Fibroblast of gingiva (primary cell): ENCODE measurements at regions not wholly inside any gene's neighbourhood (a gene's known extent, or its start where the extent isn't known, plus 50 kb on each side); places are given as distances from the start of the nearest gene placed in this dataset.

Experiments
- DNase-seq: peaks from one replicate; pipeline ENCODE4 v3.0.0-alpha.2; 2011; ENCODE audit warnings: low read depth

DNA sequence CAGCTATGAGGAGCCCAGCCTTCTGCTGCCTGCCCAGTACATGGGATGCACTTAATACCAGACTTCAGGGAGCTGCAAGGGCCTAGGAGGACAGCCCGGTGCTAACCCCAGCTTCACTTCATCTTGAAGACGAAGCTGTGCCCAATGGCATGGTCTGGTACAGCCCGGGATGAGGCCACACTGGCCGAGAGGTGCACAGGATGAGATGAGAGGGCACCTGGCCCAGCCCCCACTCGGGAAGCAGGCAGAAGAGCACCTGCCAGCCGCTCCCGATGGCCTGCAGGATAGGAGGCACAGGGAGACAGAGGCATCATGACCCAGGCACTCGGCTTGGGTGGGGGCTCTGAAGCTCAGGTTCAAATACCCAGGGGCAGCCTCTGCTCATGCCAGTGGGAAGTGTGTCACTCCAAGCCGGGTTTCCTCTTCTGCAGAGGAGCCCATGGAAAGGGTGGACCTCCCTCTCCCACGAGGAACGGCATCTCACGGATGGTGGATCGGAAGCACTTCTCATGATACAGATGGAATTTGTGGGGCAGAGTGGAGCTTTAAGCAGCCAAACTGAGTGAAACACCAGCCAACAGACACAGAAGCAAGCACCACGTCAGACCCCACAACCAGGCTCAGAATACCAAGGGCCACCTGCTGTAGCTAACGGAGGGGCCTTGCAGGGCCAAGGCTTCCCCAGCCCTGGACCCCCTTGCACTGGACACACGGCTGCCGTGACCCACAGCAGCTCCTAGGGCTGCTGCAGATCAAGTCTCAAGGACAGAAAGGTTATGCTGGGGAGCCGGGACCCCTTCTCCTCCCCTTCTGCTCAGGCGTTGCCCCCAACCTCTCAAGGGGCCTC lies 875.2 kb downstream of the BRD1 start:
- no peak for DNase-seq

DNA sequence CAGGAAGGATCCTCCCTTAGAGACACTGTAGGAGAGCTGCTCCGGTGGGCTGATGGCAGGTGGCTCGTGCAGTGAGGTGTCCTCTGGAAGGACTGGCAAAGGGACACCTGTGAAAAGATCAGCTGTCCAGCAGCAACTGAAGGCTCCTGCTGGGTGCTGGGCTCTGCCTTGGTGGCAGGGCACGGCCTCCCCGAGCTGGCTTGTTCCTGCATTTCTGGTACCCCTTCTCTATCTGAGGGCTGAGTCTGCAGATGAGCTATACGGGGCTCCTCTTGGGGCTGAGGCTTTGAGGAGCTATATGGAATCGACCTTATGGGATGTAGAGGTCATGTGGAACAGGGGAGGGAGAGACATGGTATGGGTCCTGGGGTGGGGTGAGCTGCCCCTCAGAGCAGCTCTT lies 875.8 kb downstream of the BRD1 start:
- DNase-seq, result no peak

DNA sequence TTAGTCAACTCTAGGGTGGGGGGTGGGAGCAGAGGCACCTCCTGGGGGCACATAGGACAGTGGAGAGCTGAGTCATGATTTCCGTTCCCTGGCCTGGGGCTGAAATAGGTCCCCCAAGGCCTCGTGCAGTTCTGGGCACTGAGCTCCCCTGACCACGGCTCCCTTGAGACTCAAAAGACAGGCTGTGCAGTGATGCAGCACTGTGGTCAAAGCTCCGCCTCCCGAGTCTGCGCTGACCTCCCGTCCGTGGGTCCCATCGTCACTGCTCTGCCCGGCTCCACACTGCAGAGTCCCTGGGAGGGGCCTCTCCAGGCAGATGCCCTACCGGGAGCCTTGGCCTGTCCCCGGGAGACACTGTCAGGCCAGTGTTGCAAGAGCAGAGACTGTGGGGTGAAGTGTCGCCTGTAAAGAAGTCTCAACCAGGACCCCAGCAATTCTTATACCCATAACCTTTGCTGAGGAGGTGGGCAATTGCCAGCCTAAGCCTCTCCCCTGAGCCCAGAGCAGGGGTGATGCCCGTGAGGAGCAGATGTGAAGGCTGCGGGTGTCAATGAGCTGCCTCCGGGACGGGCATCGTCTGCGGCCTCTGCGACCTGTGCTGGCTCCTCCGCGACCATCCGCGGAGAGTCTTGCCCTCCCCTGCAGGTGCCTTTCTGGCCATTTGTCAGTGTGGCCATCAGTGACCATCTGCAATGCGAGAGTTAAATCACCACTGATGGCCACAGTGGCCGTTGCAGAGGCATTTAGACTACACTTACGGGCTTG lies 877.3 kb downstream of the BRD1 start:
- no peak for DNase-seq

DNA sequence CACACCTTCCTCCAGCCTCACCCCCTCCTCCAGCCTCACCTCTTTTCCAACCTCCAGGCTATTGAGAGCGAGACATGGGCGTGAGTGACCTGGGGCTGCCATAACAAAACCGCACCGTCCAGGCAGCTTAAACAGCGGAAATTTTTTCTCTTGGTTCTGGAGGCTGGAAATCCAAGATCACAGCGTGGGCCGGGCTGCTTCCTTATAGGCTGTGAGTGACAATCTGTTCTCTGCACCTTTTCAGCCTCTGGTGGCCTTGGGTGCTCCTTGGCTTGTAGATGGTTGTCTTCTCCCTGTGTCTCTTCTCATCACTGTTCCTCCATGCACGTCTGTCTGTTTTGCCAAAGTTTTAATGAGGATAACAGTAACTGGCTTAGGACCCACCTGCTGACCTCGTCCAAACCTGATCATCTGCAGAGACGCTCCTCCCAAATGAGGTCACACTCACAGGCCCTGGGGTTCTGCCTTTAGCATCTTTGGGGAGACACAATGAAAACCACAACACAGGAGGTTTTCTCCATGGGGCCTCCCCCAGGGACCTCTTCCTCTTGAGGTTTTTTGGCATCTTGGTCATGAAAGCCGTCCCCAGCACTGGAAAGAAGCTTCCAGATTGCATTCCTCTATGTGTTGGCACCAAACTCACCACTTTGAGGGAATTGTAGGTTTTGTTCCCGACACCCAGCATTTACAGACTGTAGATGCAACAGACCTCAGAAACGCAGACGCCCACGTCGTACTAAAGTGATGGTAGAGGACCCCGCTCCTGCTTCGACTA lies 878.1 kb downstream of the BRD1 start:
- no peak for DNase-seq

DNA sequence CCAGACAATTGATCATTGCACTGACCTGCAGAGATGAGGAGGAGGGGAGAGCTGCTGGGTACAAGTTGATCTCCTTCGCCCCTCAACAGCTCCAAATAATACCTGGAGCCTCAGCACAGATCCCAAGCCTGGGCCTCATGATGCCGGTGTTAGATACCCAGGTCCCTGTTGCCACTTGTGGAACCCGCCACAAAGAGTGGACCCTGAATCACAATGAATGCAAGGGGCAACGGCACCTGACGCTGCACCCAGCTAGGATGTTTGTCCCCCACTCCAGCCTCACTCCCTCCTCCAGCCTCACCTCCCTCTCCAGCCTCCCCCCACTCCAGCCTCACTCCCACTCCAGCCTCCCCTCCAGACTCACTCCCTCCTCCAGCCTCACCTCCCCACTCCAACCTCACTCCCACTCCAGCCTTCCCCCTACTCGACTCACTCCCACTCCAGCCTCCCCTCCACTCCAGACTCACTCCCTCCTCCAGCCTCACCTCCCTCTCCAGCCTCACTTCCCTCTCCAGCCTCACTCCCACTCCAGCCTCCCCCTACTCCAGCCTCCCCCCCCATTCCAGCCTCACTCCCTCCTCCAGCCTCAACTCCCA lies 879.0 kb downstream of the BRD1 start:
- no peak for DNase-seq

DNA sequence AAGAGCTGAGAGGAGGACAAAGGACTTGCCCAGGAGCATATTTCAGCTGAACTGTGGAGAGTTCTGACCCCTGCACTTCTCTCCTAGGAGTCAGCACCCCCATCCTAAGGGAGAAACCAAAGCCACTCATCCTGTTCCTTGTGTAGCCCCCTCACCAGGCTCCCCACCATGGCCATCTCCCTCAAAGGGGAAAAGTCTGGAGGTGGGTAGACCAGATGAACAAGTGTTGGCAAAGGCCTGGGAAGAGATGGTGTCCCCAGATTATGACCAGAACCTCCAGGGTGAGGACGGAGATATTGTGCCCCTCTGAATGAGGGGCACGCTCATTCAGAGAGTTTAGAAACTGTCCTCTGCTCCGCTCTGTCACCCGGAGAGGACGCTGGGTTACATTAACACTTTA lies 880.0 kb downstream of the BRD1 start:
- no peak for DNase-seq

DNA sequence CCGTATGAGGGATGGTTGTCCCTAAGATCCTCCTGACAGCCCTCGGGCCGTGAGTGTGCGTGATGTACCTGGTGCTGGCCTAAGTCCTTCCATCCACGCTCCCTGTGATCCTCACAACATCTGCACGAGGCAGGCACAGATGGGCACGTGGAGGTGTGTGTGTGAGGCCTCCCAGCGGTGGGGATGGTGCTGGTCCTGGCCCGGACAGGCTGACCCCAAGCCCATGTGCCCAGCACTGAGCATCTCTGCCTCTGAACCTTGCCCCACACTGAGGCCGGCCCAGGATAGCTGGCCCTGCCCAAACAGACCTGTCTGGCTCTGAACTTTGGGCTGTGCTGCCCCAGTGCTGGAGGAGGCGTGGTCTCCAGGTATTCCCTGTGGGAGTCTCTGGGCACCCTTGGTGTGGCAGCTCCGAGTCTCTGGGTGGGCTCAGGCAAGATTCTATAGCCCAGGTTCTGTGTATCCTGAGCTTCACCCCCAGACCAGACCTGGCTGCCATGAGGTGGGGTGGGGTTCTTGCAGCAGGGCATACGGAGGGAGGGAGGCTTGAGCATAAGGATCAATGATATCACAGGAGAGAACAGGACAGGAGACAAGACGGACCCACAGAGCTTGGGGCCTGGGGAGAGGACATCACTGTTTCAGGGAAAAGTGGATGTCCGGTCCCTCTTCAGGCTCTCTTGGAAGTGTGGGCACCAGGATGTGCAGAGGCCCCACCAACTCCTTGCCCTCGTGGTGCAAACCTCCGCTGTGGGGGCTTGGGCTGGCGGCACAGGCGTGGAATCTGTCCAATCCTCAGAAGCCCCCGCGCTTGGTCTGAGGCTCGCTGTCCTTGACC lies 881.8 kb downstream of the BRD1 start:
- DNase-seq, result no peak

DNA sequence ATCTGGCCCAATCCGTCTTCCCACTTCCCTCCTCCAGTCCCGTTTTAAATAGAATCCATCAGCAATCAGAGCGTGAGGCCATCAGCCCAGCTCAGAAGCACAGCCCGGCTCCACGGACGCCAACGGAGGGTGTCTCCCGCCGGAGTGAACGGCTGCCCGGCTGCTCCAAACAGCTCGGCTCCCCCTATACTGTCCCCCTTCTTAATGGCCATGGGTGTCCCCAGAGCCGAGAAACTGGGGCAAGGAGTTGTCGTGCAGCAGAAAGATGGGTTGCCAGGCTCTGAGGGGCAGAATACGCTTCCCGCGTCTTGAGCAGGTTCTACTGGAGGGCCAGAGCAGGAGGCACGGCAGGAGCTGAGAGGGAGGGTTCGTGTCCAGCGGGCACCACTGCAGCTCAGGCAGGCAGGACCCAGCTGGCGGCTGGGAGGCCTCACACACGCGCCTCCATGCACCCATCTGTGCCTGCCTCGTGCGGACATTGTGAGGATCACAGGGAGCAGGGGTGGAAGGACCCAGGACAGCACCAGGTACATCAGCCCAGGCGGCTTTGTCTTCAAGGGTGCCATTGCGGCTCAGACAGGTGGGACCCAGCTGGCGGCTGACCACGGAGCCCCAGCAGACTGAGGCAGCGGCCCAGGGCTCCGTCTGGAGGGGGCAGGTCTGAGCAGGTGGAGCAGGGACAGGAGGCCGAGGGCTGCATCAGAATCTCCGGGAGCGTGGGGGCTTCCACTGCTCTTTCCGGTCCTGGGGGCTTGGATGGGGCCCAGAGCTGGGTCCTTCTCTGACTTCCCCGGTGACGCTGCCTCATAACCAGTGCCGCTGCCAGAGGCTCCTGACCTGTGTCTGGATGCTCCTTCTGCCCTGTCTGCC lies 882.7 kb downstream of the BRD1 start:
- DNase-seq, result no peak

DNA sequence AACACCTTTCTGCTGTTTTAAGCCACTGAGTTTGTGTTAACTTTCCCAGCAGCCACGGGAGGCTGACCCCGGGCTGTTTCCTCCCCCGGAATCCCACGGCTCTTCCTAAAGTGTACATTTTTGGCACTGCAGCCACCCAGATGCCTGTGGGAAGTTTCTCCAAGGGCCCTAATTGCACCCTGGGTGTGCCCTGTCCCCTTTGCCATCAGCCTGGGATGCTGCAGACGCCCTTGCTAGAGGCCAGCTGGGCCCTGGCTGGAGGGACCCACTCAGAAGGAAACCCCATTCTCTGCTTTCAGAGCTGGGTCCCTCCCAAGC lies 883.3 kb downstream of the BRD1 start:
- DNase-seq, result no peak

DNA sequence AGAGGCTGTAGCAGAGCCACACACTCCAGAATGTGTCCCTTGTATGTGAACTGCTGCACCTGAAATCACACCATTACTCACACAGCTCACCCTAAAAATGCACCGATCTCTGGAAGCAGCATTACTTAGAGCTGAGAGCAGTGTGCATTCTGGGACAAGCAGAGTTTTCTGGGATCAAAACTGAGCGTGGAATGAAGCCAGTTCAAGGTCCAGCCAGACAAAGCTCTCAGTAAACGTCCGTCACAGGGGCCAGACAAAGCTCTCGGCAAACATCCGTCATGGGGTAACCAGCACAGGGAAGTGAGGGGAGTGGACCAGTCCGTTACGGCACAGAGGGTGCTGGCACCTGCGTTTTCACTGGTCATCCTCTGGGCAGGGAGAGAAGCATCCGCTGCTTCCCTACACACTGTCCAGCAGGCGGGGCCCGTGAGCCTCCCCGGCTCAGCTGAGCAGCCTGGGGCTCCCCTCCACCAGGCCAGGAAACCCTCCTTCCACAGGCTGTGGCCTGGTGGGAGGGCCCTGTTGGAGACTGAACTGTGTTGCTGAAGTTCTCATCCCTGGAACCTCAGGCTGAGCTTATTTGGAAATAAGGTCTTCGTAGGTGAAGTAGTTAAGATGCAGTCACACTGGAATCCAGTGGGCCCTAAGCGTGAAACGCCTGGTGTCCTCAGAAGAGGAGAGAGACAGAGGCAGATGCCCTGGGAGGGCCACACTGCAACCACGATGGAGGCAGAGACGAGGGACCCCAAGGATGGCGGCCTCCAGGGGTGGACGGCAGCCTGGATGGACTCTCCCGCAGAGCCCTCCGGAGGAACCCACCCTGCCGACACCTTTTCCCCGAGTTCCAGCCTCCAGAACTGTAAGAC lies 883.9 kb downstream of the BRD1 start:
- no peak for DNase-seq

DNA sequence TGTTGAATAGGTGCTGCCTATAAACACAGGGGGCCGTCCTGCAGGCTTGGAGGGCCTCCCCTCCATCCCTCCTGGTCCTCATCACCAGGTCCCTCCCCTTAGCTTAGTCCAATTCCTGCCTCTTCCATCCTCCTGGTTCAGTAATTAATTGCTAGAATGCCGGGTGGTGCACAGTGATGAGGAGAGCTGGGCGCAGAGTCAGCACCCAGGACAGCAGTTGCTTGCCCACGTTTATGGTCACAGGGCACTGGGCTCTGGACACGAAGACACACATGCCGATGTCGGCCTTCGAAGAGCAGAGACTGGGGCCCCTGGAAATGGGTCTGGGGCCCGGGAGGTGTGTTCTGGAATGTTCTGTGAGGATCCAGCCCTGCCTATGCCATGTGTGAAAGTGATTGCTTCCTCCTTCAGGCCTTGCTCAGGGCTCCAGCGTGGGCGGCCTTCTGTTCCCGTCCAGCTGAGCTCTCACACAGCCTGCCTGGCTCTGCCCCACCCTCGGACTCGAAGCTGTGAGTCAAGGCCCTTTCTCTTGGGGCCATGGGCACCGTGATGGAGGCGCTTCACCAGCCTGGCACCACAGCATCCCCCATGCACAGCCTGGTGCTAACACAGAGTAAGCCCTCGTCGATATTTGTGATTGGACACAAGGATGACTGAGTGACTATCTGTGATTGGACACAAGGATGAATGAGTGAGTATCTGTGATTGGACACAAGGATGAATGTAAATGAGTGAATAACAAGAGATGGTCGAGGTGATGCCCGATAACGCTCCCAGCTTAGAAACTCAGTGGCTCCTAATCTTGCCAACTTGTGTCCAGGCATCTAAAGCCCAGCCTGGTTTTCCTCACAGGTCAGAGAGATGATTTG lies 884.7 kb downstream of the BRD1 start:
- DNase-seq, result no peak

DNA sequence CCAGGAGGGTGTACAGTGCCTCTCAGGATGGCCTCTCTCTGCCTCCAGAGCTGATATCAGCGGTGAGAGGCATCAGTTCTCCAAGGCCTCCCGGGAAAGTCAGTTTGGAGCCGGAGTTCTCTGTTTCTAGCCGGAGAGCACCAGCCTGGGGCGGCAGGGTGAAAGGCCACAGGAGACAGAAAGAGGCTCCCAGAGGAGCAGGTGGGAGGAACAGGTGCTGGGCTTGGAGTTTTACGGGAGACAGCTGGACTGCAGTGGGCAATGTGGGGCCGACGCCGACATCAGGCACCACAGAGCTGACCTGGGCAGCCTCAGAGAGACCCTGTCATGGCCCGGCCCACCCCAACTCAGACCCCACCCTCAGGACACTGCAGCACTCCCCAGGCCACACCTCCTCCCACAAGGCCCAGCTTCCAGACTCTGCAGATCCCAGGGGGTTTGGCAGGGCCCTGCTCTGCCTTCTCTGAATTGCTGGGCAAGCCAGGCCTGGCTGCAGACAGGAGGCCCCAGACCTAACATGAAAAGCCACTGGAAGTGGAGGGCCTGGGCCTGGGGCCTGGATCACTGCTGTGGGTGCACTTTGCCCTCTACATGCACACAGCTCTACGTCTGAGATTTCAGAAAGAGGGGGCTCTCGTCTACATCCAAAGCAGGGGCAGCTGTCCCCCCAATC lies 885.6 kb downstream of the BRD1 start:
- DNase-seq, result no peak

DNA sequence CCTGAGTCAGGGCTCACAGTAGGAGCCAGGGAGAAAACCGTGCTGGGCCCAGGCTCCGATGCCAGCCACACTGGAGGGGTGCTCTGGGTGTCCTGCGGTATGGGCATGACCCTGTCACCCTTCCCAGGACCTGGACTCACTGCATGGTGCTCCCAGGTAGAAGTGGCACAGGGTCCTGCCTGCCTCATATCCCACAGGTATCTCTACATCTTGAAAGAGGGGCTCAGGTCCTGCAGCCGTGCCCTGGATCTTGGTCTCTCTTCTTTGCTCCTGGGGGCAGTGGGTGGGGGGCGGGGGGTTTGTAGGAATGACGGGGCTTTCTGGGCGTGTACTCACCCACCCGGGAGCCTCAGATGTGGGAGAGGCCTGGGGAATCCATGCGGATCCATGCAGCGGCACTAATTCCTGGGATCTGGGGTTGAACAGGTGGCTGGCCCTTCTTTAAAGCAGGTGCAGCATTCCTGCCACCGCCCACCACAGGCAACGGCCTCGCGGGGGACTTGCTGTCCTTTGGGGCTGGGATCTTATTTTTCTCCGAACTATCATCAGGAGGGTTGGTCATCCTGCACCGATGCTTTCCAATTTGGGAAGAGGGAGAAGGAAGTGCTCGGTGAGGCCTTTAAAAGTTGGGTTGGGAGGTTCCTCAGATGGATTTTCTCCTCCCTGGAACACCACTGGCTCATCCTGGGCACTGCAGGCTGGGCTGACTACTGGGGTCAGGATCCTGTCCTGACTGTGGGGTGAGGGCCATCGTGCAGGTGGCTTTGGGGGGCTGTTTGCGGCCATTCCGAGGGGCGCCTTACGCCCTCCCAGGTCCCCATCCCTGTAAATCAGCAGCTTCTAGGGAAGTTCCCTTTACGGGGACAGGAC lies 886.4 kb downstream of the BRD1 start:
- DNase-seq, result no peak

DNA sequence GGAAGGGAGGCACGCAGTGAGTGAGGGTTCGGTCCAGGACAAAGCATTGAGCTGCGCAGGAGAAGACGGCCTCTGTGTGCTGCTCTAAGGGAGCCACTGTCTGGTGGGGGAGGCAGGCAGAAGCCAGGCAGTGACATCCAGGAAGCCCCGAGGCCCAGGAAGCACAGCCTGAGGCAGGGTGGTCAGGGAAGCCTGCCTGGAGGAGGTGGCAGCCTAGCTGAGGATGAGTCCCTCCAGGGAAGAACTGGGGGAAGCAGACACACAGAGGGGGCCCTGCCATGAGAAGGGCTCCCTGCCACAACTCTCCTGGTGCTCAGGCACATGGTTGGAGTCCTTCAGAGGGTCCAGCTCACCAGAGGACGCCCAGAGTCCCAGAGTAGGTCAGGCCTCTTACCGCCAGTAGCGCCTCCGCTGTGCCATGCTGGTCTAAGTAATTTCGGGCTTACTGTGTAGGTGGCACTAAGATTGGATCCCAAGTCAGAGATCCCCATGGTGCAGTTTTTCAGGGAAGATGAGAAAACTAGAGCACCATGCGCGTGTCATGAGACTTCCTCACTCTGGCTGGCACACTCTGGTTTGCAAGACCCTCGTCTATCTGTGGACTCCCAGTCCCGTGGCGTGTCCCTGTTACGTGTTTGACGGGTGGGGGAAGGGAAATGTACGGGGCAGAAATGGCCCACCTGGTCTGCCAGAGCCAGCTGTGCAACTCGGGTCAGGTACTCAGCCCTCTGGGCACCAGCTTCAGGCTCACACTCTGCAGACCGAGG lies 887.2 kb downstream of the BRD1 start:
- no peak for DNase-seq

DNA sequence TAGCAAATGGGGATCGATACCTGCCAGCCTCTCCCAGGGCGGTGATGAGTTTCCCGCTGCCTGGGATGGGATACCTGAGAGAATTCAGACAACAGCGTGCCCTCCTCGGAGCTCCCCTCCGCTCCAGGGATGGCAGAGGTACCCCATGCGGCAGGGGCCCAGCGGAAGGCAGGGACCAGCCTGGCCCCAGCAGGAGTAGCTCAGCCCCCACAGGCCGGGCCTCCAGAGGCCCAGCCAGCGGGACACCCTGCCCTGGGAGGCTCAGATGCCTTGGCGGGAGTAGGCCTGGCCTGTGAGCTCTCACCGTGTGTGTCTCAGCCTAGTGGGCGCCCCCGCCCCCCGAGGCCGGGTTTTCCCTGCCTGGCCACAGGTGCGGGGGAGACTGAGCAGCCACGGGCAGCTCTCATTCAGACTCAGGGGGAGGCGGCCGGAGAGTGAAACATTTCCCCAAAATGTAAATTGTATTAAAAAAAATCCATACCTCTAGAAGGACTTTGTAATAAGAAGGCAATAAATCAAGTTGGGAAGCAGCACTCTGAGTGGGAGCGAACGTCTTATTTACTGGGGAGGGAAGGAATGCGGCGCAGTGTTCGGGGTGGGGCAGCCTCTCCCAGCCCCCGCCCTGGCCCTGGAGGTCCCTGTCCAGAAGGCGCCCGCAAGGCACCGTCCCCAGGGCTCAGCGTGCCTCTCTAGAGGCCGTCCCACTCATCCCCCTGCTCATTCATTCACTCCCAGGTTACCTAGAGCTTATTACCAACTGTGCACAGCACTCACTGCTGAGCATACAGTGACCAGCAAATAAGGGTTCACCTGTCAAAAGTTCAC lies 888.0 kb downstream of the BRD1 start:
- no peak for DNase-seq
